Liver (tissue), 8 donors: ENCODE measurements at regions not wholly inside any gene's neighbourhood (a gene's known extent, or its start where the extent isn't known, plus 50 kb on each side); places are given as distances from the start of the nearest gene placed in this dataset.
A peak's percentile ranks its signal among the peaks of the same experiment; 100 is the strongest.

Experiments used
- DNase-seq: peaks from one replicate; pipeline ENCODE4 v3.0.0-alpha.2; 2017; ENCODE audit warnings: low spot score
- H3K27ac ChIP-seq, 2 donors: one replicate each; pipeline ENCODE4 v1.7.0; 2013; ENCODE audit warnings: inconsistent platforms in 2 of 2, low read length in 2 of 2, control low read depth in 1 of 2, low read depth in 1 of 2, mild to moderate bottlenecking in 1 of 2
- H3K27me3 ChIP-seq, 4 donors: one replicate each; pipeline versions ENCODE4 v1.6.1 to v1.7.0; 2013; ENCODE audit warnings: low read length in 3 of 4, inconsistent platforms in 1 of 4, mild to moderate bottlenecking in 1 of 4, moderate library complexity in 1 of 4; ENCODE audit not compliant: control insufficient read depth in 4 of 4, insufficient read depth in 4 of 4
- H3K36me3 ChIP-seq, 4 donors: one replicate each; pipeline versions ENCODE4 v1.6.1 to v1.7.0; 2013; ENCODE audit warnings: low read length in 3 of 4, mild to moderate bottlenecking in 3 of 4, low read depth in 1 of 4, moderate library complexity in 1 of 4; ENCODE audit not compliant: control insufficient read depth in 4 of 4, insufficient read depth in 3 of 4
- H3K4me1 ChIP-seq, 4 donors: one replicate each; pipeline versions ENCODE4 v1.6.1 to v1.7.0; 2013; ENCODE audit warnings: low read length in 3 of 4, mild to moderate bottlenecking in 3 of 4, moderate library complexity in 1 of 4; ENCODE audit not compliant: control insufficient read depth in 4 of 4, insufficient read depth in 4 of 4
- H3K4me3 ChIP-seq, 3 donors: one replicate each; pipeline versions ENCODE4 v1.6.1 to v1.7.0; 2013; ENCODE audit warnings: low read length in 3 of 3, control low read depth in 1 of 3, low read depth in 1 of 3, mild to moderate bottlenecking in 1 of 3
- H3K9ac ChIP-seq, 2 donors: one replicate each; pipeline ENCODE4 v1.7.0; 2013; ENCODE audit warnings: low read length in 2 of 2, mild to moderate bottlenecking in 2 of 2, moderate library complexity in 2 of 2, control low read depth in 1 of 2, low read depth in 1 of 2
- H3K9me3 ChIP-seq, 4 donors: one replicate each; pipeline versions ENCODE4 v1.6.1 to v1.7.0; 2013; ENCODE audit warnings: low read length in 3 of 4; ENCODE audit not compliant: control insufficient read depth in 4 of 4
- EGR1 ChIP-seq, 2 donors: IDR thresholded peaks; 2 replicates each; pipeline ENCODE4 v1.6.1; 2016 to 2018; ENCODE audit warnings: antibody characterized with exemption in 2 of 2, low read depth in 2 of 2
- FOXA1 ChIP-seq: IDR thresholded peaks from 2 replicates; pipeline ENCODE4 v1.6.1; 2016; ENCODE audit warnings: antibody characterized with exemption
- FOXA2 ChIP-seq: IDR thresholded peaks from 2 replicates; pipeline ENCODE4 v1.6.1; 2016; ENCODE audit warnings: antibody characterized with exemption
- GABPA ChIP-seq, 2 donors: IDR thresholded peaks in 1 of 2; conservative IDR thresholded peaks in 1 of 2; 2 replicates each; pipeline ENCODE4 v1.6.1; 2016; ENCODE audit warnings: antibody characterized with exemption in 2 of 2, mild to moderate bottlenecking in 1 of 2, moderate library complexity in 1 of 2
- HNF4A ChIP-seq, 2 donors: conservative IDR thresholded peaks; 2 replicates each; pipeline ENCODE4 v1.6.1; 2016; ENCODE audit warnings: antibody characterized with exemption in 2 of 2, mild to moderate bottlenecking in 2 of 2
- HNF4G ChIP-seq: IDR thresholded peaks from 2 replicates; pipeline ENCODE4 v1.6.1; 2016; ENCODE audit warnings: antibody characterized with exemption
- JUND ChIP-seq, 2 donors: IDR thresholded peaks; 2 replicates each; pipeline ENCODE4 v1.6.1; 2016; ENCODE audit warnings: antibody characterized with exemption in 2 of 2
- NR2F2 ChIP-seq: IDR thresholded peaks from 2 replicates; pipeline ENCODE4 v1.6.1; 2016; ENCODE audit warnings: antibody characterized with exemption
- RAD21 ChIP-seq, 2 donors: IDR thresholded peaks; 2 replicates each; pipeline ENCODE4 v1.6.1; 2016; ENCODE audit warnings: antibody characterized with exemption in 2 of 2, mild to moderate bottlenecking in 2 of 2
- RXRA ChIP-seq, 2 donors: IDR thresholded peaks; 2 replicates each; pipeline ENCODE4 v1.6.1; 2017 to 2018; ENCODE audit warnings: antibody characterized with exemption in 2 of 2, mild to moderate bottlenecking in 1 of 2
- SP1 ChIP-seq: IDR thresholded peaks from 2 replicates; pipeline ENCODE4 v1.6.1; 2018; ENCODE audit warnings: antibody characterized with exemption, mild to moderate bottlenecking
- TAF1 ChIP-seq: conservative IDR thresholded peaks from 2 replicates; pipeline ENCODE4 v1.6.1; 2016; ENCODE audit warnings: antibody characterized with exemption, mild to moderate bottlenecking
- YY1 ChIP-seq: IDR thresholded peaks from 2 replicates; pipeline ENCODE4 v1.6.1; 2016; ENCODE audit warnings: antibody characterized with exemption, mild to moderate bottlenecking
- ZBTB33 ChIP-seq: IDR thresholded peaks from 2 replicates; pipeline ENCODE4 v1.6.1; 2016; ENCODE audit warnings: antibody characterized with exemption
- WGBS: extraction: QIAGEN DNeasy Blood & Tissue Kit; methylation state at CpG from one replicate; pipeline ENCODE4 v1.1.7; 2013; 5-methylcytosine and 5-hydroxymethylcytosine counted together
- TF ChIP-seq, protein P1 (sequence below): IDR thresholded peaks from 2 replicates; pipeline ENCODE4 v1.6.1; 2016; ENCODE audit warnings: antibody characterized with exemption, mild to moderate bottlenecking
- TF ChIP-seq, protein P2 (sequence below): fragments of 150-350 bp; IDR thresholded peaks from 2 replicates; pipeline ENCODE4 v1.5.1; 2017; ENCODE audit warnings: improper control_type of control experiment, low read depth, low read length; ENCODE audit not compliant: missing input control
- donor health status: healthy.
- donor health status: healthy.
- donor health status: healthy.
- donor health status: healthy.
- donor health status: healthy.

DNA sequence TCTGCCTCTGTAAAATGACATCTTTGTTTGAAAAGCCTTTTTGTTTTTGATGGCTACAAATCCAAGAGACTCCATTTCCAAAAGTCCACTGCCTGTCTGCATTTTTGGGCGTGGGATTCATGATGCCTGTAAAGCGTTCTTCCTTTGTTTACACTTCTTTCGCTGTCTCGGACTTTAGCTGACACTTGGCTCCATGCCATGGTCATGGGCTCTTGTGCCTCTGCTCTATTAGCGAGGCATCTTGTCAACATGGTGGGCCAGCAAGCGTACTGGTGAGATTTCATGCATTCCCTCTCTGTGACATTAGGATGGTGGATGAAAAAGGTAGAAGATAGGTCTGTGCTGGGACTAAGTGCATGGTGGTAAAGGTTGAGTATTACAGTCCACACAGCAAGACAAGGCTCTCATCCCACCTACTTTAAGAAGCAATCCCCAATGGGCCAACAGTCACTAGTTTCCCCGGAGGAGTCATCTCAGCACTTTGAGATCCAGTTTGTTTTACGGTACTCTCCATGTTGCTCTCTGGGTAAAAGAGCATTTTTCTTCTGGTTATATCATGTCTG lies 298.2 kb upstream of the KLF3 start:
- no peak for DNase-seq
- Histone ChIP-seq H3K4me3 (no peak overlapping the region), H3K9ac (no peak overlapping the region), H3K27ac (no peak overlapping the region), H3K27me3 (no peaks in the 10 kb centered on the region), H3K36me3 (no peaks in the 10 kb centered on the region), H3K9me3 (no peaks in the 10 kb centered on the region), H3K4me1 (peaks cover 0 to 12% (median 8%) of the 10 kb centered on the region in 4 donors)
- no peak for TF ChIP-seq FOXA1
- TF ChIP-seq NR2F2: no peak
- TF ChIP-seq HNF4G: no peak
- no peak for TF ChIP-seq JUND (IDR thresholded peaks at IDR 0.05)
- no peak for TF ChIP-seq RXRA (IDR thresholded peaks at IDR 0.05)
- no peak for TF ChIP-seq RAD21 (IDR thresholded peaks at IDR 0.05)
- no peak for TF ChIP-seq HNF4A (conservative IDR thresholded peaks at IDR 0.05)
- TF ChIP-seq TAF1: no peak
- TF ChIP-seq, protein P1, sequence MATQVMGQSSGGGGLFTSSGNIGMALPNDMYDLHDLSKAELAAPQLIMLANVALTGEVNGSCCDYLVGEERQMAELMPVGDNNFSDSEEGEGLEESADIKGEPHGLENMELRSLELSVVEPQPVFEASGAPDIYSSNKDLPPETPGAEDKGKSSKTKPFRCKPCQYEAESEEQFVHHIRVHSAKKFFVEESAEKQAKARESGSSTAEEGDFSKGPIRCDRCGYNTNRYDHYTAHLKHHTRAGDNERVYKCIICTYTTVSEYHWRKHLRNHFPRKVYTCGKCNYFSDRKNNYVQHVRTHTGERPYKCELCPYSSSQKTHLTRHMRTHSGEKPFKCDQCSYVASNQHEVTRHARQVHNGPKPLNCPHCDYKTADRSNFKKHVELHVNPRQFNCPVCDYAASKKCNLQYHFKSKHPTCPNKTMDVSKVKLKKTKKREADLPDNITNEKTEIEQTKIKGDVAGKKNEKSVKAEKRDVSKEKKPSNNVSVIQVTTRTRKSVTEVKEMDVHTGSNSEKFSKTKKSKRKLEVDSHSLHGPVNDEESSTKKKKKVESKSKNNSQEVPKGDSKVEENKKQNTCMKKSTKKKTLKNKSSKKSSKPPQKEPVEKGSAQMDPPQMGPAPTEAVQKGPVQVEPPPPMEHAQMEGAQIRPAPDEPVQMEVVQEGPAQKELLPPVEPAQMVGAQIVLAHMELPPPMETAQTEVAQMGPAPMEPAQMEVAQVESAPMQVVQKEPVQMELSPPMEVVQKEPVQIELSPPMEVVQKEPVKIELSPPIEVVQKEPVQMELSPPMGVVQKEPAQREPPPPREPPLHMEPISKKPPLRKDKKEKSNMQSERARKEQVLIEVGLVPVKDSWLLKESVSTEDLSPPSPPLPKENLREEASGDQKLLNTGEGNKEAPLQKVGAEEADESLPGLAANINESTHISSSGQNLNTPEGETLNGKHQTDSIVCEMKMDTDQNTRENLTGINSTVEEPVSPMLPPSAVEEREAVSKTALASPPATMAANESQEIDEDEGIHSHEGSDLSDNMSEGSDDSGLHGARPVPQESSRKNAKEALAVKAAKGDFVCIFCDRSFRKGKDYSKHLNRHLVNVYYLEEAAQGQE: no peak
- TF ChIP-seq YY1: no peak
- no peak for TF ChIP-seq SP1
- no peak for TF ChIP-seq GABPA (IDR thresholded peaks at IDR 0.05 in 1 of 2, conservative IDR thresholded peaks at IDR 0.05 in 1 of 2)
- no peak for TF ChIP-seq ZBTB33
- TF ChIP-seq, protein P2, sequence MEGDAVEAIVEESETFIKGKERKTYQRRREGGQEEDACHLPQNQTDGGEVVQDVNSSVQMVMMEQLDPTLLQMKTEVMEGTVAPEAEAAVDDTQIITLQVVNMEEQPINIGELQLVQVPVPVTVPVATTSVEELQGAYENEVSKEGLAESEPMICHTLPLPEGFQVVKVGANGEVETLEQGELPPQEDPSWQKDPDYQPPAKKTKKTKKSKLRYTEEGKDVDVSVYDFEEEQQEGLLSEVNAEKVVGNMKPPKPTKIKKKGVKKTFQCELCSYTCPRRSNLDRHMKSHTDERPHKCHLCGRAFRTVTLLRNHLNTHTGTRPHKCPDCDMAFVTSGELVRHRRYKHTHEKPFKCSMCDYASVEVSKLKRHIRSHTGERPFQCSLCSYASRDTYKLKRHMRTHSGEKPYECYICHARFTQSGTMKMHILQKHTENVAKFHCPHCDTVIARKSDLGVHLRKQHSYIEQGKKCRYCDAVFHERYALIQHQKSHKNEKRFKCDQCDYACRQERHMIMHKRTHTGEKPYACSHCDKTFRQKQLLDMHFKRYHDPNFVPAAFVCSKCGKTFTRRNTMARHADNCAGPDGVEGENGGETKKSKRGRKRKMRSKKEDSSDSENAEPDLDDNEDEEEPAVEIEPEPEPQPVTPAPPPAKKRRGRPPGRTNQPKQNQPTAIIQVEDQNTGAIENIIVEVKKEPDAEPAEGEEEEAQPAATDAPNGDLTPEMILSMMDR: no peak
- no peak for TF ChIP-seq FOXA2
- TF ChIP-seq EGR1 (IDR thresholded peaks at IDR 0.05; ENCODE audit: low read depth in 2 of 2): no peak
- 60% methylated on average over 8 of the region's 8 CpGs for WGBS

DNA sequence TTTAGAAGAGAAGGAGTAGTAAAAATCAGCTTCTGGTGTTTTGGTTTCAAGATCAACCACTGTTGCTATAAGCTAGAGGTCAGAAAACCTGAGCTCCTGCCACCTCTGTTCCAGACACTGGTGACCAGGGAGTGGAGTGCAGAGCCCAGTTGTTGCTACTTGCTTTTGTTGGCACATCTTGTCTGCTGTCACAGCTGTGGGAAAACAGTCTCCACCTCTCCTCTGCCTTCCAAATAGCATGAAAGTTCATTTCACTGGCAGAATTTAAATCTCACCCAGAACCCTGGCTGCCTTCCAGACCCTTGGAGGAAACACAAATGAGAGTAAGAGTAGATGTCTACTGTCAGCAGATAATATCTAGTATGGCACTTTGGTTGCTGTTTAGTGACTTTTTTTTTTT lies 297.5 kb upstream of the KLF3 start:
- no peak overlapping the region for H3K27ac ChIP-seq
- peaks cover 0 to 12% (median 8%) of the 10 kb centered on the region in 4 donors for H3K4me1 ChIP-seq
- no peaks in the 10 kb centered on the region for H3K9me3 ChIP-seq
- no peak for DNase-seq
- no peak overlapping the region for H3K4me3 ChIP-seq
- H3K36me3 ChIP-seq: no peaks in the 10 kb centered on the region
- TF ChIP-seq NR2F2: no peak
- TF ChIP-seq HNF4A (conservative IDR thresholded peaks at IDR 0.05): peak; percentile 21 to 35
- TF ChIP-seq YY1: no peak
- peak; percentile 25 to 29 for TF ChIP-seq RAD21 (IDR thresholded peaks at IDR 0.05)
- TF ChIP-seq FOXA2: no peak
- TF ChIP-seq RXRA (IDR thresholded peaks at IDR 0.05): peak in 1 of 2 donors; percentile 39
- no peaks in the 10 kb centered on the region for H3K27me3 ChIP-seq
- H3K9ac ChIP-seq: no peak overlapping the region
